ENCODE measurements at regions not wholly inside any gene's neighbourhood (a gene's known extent, or its start where the extent isn't known, plus 50 kb on each side); places are given as distances from the start of the nearest gene placed in this dataset.

DNA sequence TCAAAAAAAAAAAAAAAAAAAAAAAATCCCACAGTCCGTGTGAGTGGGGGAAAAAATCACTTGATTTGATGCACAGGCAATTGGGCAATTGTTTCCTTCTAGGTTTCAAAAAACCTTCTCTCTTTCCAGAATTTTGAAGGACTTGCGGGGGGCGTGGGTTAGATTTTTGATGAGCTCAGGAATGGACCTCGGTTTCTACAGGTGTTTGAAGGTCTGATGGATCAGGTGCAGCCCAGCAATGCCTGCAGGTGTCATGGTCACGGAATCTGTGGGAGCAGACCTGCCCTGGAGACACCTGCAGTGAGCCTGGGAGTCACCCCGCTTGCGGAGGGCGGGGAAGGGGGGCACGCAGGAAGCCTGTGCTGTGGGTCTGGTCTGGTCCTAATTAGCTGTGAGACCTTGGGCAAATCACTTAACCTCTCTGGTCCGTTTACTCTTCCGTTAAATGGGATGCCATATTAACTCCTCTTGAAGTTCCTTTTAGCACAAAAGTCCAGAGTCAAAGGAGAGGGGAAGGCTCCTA lies 174.2 kb downstream of the IRF8 start:
- DNase-seq (ENCODE audit: low read depth, low spot score) (no peak), ATAC-seq (no peak), FAIRE-seq (no peak)
- SMC1A ChIA-PET (ENCODE audit: uncharacterized antibody, unreplicated experiment) = interaction anchor here (0.6 to 2.5 kb wide), 8 partner anchors 15 to 446 kb away, joined by 3 to 11 read pairs (median 3); no protein-coding TSS in a partner anchor
- CTCF ChIA-PET = interaction anchor here (0.6 to 3.9 kb wide), 18 partner anchors 13 to 445 kb away, joined by 3 to 37 read pairs (median 4); no protein-coding TSS in a partner anchor
- Histone ChIP-seq H4K20me1 (ENCODE audit: control insufficient read depth, insufficient read depth) (no peaks in the 10 kb centered on the region), H3K27me3 (replicated peaks in 1 of 2; ENCODE audit: control insufficient read depth in 2 of 2, insufficient read depth in 2 of 2, low read length in 1 of 2) (no peaks in the 10 kb centered on the region; a peak in 2 of 4 replicates), H3K79me2 (ENCODE audit: control insufficient read depth, insufficient read depth, low read length) (no peaks in the 10 kb centered on the region), H3K36me3 (ENCODE audit: control insufficient read depth in 2 of 2, insufficient read depth in 2 of 2, low read length in 1 of 2) (no peaks in the 10 kb centered on the region), H3K4me2 (ENCODE audit: control insufficient read depth, insufficient read depth) (no peak overlapping the region), H3K4me3 (no peak overlapping the region), H2AFZ (ENCODE audit: control insufficient read depth, low read depth, low read length) (no peak overlapping the region), H3K9me3 (replicated peaks; ENCODE audit: control insufficient read depth, insufficient read depth, low read length) (no peaks in the 10 kb centered on the region), H3K4me1 (ENCODE audit: control insufficient read depth, insufficient read depth, low read length) (no peaks in the 10 kb centered on the region), H3K9ac (ENCODE audit: control insufficient read depth, insufficient read depth, low read length) (no peak overlapping the region), H3K27ac (ENCODE audit: control insufficient read depth, insufficient read depth) (no peak overlapping the region)
- in situ Hi-C loops (cut with MboI) = loop anchor here (5.0 kb wide), 1 partner anchor 444 kb away; no protein-coding TSS in a partner anchor
- BruUV-seq (replicated peaks) = no TSS peak
- WGBS (ENCODE audit: insufficient coverage, insufficient replicate concordance, low lambda C conversion rate, missing lambda C conversion rate) = 52% methylated on average over 10 of the region's 11 CpGs
- RAD21 ChIA-PET (ENCODE audit: unreplicated experiment) = interaction anchor here (0.6 to 2.1 kb wide), 6 partner anchors 12 to 445 kb away, joined by 3 to 10 read pairs (median 4); no protein-coding TSS in a partner anchor
- TF ChIP-seq, protein P1, sequence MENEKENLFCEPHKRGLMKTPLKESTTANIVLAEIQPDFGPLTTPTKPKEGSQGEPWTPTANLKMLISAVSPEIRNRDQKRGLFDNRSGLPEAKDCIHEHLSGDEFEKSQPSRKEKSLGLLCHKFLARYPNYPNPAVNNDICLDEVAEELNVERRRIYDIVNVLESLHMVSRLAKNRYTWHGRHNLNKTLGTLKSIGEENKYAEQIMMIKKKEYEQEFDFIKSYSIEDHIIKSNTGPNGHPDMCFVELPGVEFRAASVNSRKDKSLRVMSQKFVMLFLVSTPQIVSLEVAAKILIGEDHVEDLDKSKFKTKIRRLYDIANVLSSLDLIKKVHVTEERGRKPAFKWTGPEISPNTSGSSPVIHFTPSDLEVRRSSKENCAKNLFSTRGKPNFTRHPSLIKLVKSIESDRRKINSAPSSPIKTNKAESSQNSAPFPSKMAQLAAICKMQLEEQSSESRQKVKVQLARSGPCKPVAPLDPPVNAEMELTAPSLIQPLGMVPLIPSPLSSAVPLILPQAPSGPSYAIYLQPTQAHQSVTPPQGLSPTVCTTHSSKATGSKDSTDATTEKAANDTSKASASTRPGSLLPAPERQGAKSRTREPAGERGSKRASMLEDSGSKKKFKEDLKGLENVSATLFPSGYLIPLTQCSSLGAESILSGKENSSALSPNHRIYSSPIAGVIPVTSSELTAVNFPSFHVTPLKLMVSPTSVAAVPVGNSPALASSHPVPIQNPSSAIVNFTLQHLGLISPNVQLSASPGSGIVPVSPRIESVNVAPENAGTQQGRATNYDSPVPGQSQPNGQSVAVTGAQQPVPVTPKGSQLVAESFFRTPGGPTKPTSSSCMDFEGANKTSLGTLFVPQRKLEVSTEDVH (IDR thresholded peaks at IDR 0.05; ENCODE audit: low read depth, partially characterized antibody) = no peak
- TF ChIP-seq NR2C1 (IDR thresholded peaks at IDR 0.05) = no peak
- TF ChIP-seq RUNX3 (IDR thresholded peaks at IDR 0.05; ENCODE audit: low read length) = no peak
- POLR2A ChIA-PET = no interaction called here
- intact Hi-C loops (cut with micrococcal nuclease; ENCODE audit: unreplicated experiment) = loop anchor here (10.0 kb wide), 2 partner anchors 132 to 212 kb away; no protein-coding TSS in a partner anchor

All from GM12878 (cell line).